ENCODE measurements at regions not wholly inside any gene's neighbourhood (a gene's known extent, or its start where the extent isn't known, plus 50 kb on each side); places are given as distances from the start of the nearest gene placed in this dataset.

GRCh38 chr14:61994589-61994988 is 232.4 kb downstream of the SNAPC1 start:
- no peaks in the 10 kb centered on the region for H3K36me3 ChIP-seq (ENCODE audit: control insufficient read depth in 4 of 4, insufficient read depth in 4 of 4, low read length in 4 of 4)
- no peaks in the 10 kb centered on the region for H3K9me3 ChIP-seq (ENCODE audit: control insufficient read depth in 4 of 4, insufficient read depth in 3 of 4, low read length in 3 of 4)
- no peak overlapping the region for H3K27ac ChIP-seq (ENCODE audit: low read depth in 1 of 2, low read length in 1 of 2)
- no peak for ATAC-seq (ENCODE audit: insufficient read depth, low FRiP score)
- no peaks in the 10 kb centered on the region for H3K27me3 ChIP-seq (ENCODE audit: control insufficient read depth in 3 of 3, insufficient read depth in 3 of 3, low read length in 2 of 3)
- H3K4me1 ChIP-seq (ENCODE audit: control insufficient read depth in 5 of 5, insufficient read depth in 5 of 5, low read length in 5 of 5): no peaks in the 10 kb centered on the region
- WGBS, 2 donors: 93 to 98% methylated on average over 1 of the region's 1 CpG
- H3K4me3 ChIP-seq: no peak overlapping the region
- no peak for TF ChIP-seq CTCF (IDR thresholded peaks at IDR 0.05; ENCODE audit: control extremely low read depth, extremely low read depth)
- H3K9ac ChIP-seq (ENCODE audit: insufficient read depth in 1 of 2, low read length in 2 of 2): no peak overlapping the region
- DNase-seq: no peak

DNA sequence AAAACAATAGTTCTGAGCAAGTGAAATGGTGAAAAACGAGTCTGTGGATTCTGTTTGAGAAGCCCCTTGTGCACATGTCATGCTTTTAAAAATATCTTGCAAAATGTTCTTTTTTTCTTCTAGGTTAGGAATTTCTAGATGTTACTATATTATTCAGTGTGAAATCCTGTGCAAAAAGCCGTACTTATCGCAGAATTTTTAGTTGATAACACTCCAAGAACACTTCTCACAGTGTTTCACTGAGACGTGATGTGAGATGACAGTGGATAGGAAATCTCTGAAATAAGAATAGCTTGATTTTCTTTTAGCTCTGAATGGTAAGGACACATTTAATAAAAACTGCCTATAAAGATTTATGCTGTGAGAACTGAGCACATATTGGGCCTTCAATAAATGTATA is 234.5 kb downstream of the SNAPC1 start:
- H3K9ac ChIP-seq (ENCODE audit: insufficient read depth in 1 of 2, low read length in 2 of 2): no peak overlapping the region
- no peak for DNase-seq
- no peak overlapping the region for H3K4me3 ChIP-seq
- H3K4me1 ChIP-seq (ENCODE audit: control insufficient read depth in 5 of 5, insufficient read depth in 5 of 5, low read length in 5 of 5): no peaks in the 10 kb centered on the region
- no peak overlapping the region for H3K27ac ChIP-seq (ENCODE audit: low read depth in 1 of 2, low read length in 1 of 2)
- WGBS, 2 donors: 88% methylated on average over 4 of the region's 4 CpGs
- no peaks in the 10 kb centered on the region for H3K9me3 ChIP-seq (ENCODE audit: control insufficient read depth in 4 of 4, insufficient read depth in 3 of 4, low read length in 3 of 4)
- TF ChIP-seq CTCF (IDR thresholded peaks at IDR 0.05; ENCODE audit: control extremely low read depth, extremely low read depth): no peak
- H3K27me3 ChIP-seq (ENCODE audit: control insufficient read depth in 3 of 3, insufficient read depth in 3 of 3, low read length in 2 of 3): no peaks in the 10 kb centered on the region
- ATAC-seq (ENCODE audit: insufficient read depth, low FRiP score): no peak
- H3K36me3 ChIP-seq (ENCODE audit: control insufficient read depth in 4 of 4, insufficient read depth in 4 of 4, low read length in 4 of 4): no peaks in the 10 kb centered on the region

GRCh38 chr14:61997161-61997560 is 234.9 kb downstream of the SNAPC1 start:
- Histone ChIP-seq H3K9me3 (ENCODE audit: control insufficient read depth in 4 of 4, insufficient read depth in 3 of 4, low read length in 3 of 4) (no peaks in the 10 kb centered on the region), H3K27ac (ENCODE audit: low read depth in 1 of 2, low read length in 1 of 2) (no peak overlapping the region), H3K36me3 (ENCODE audit: control insufficient read depth in 4 of 4, insufficient read depth in 4 of 4, low read length in 4 of 4) (no peaks in the 10 kb centered on the region), H3K4me3 (no peak overlapping the region), H3K27me3 (ENCODE audit: control insufficient read depth in 3 of 3, insufficient read depth in 3 of 3, low read length in 2 of 3) (no peaks in the 10 kb centered on the region), H3K9ac (ENCODE audit: insufficient read depth in 1 of 2, low read length in 2 of 2) (no peak overlapping the region), H3K4me1 (ENCODE audit: control insufficient read depth in 5 of 5, insufficient read depth in 5 of 5, low read length in 5 of 5) (no peaks in the 10 kb centered on the region)
- ATAC-seq (ENCODE audit: insufficient read depth, low FRiP score): no peak
- DNase-seq: no peak
- no peak for TF ChIP-seq CTCF (IDR thresholded peaks at IDR 0.05; ENCODE audit: control extremely low read depth, extremely low read depth)

GRCh38 chr14:62001963-62002362 is 239.7 kb downstream of the SNAPC1 start:
- no peak overlapping the region for H3K27ac ChIP-seq (ENCODE audit: low read depth in 1 of 2, low read length in 1 of 2)
- no peak for ATAC-seq (ENCODE audit: insufficient read depth, low FRiP score)
- H3K27me3 ChIP-seq (ENCODE audit: control insufficient read depth in 3 of 3, insufficient read depth in 3 of 3, low read length in 2 of 3): no peaks in the 10 kb centered on the region
- H3K4me3 ChIP-seq: no peak overlapping the region
- H3K9ac ChIP-seq (ENCODE audit: insufficient read depth in 1 of 2, low read length in 2 of 2): no peak overlapping the region
- H3K9me3 ChIP-seq (ENCODE audit: control insufficient read depth in 4 of 4, insufficient read depth in 3 of 4, low read length in 3 of 4): no peaks in the 10 kb centered on the region
- no peak for DNase-seq
- TF ChIP-seq CTCF (IDR thresholded peaks at IDR 0.05; ENCODE audit: control extremely low read depth, extremely low read depth): no peak
- H3K4me1 ChIP-seq (ENCODE audit: control insufficient read depth in 5 of 5, insufficient read depth in 5 of 5, low read length in 5 of 5): no peaks in the 10 kb centered on the region
- no peaks in the 10 kb centered on the region for H3K36me3 ChIP-seq (ENCODE audit: control insufficient read depth in 4 of 4, insufficient read depth in 4 of 4, low read length in 4 of 4)
- 85 to 92% methylated on average over 2 of the region's 2 CpGs for WGBS, 2 donors
